CD4-positive, alpha-beta T cell treated with Interleukin-4 for 4 hours (primary cell): ENCODE measurements at regions not wholly inside any gene's neighbourhood (a gene's known extent, or its start where the extent isn't known, plus 50 kb on each side); places are given as distances from the start of the nearest gene placed in this dataset.

Experiments
- DNase-seq: peaks from one replicate; pipeline ENCODE4 v3.0.0-alpha.2; 2020

GRCh38 chr18:33951031-33951430, 273.7 kb downstream of the NOL4 start:
- DNase-seq = no peak

GRCh38 chr18:33946336-33946735, 278.4 kb downstream of the NOL4 start:
- no peak for DNase-seq

GRCh38 chr18:33944493-33944892, 280.2 kb downstream of the NOL4 start:
- DNase-seq = no peak

- no peak for DNase-seq
Measured at GRCh38 chr18:33937270-33937816, 287.4 kb downstream of the NOL4 start.

- DNase-seq = no peak
Measured at GRCh38 chr18:33934258-33934657, 290.5 kb downstream of the NOL4 start.

GRCh38 chr18:33928231-33928630, 296.5 kb downstream of the NOL4 start:
- DNase-seq = no peak

GRCh38 chr18:33924576-33924975, 300.1 kb downstream of the NOL4 start:
- no peak for DNase-seq

GRCh38 chr18:33923980-33924379, 300.7 kb downstream of the NOL4 start:
- no peak for DNase-seq

GRCh38 chr18:33918571-33918970, 306.1 kb downstream of the NOL4 start:
- DNase-seq = no peak

- no peak for DNase-seq
Measured at GRCh38 chr18:33916200-33916599, 308.5 kb downstream of the NOL4 start.

GRCh38 chr18:33914399-33914798, 310.3 kb downstream of the NOL4 start:
- no peak for DNase-seq

- DNase-seq = no peak
Measured at GRCh38 chr18:33906046-33906445, 318.7 kb downstream of the NOL4 start.

GRCh38 chr18:33901894-33902512, 322.7 kb downstream of the NOL4 start:
- no peak for DNase-seq

GRCh38 chr18:33900638-33901037, 322.6 kb downstream of the ASXL3 start:
- no peak for DNase-seq

GRCh38 chr18:33898427-33898826, 320.4 kb downstream of the ASXL3 start:
- no peak for DNase-seq

- no peak for DNase-seq
Measured at GRCh38 chr18:33878213-33878612, 300.2 kb downstream of the ASXL3 start.

- DNase-seq = no peak
Measured at GRCh38 chr18:33875029-33875565, 297.1 kb downstream of the ASXL3 start.

GRCh38 chr18:33873112-33873511, 295.1 kb downstream of the ASXL3 start:
- DNase-seq = no peak

- no peak for DNase-seq
Measured at GRCh38 chr18:33871363-33872025, 293.5 kb downstream of the ASXL3 start.

- DNase-seq = no peak
Measured at GRCh38 chr18:33870059-33870458, 292.0 kb downstream of the ASXL3 start.

GRCh38 chr18:33866386-33866785, 288.4 kb downstream of the ASXL3 start:
- DNase-seq = no peak

- no peak for DNase-seq
Measured at GRCh38 chr18:33863912-33864311, 285.9 kb downstream of the ASXL3 start.

- no peak for DNase-seq
Measured at GRCh38 chr18:33854827-33855139, 276.8 kb downstream of the ASXL3 start.

- DNase-seq = no peak
Measured at GRCh38 chr18:33854086-33854826, 276.2 kb downstream of the ASXL3 start.
